TTC549 (cell line): ENCODE measurements at regions not wholly inside any gene's neighbourhood (a gene's known extent, or its start where the extent isn't known, plus 50 kb on each side); places are given as distances from the start of the nearest gene placed in this dataset.

Source experiments
- FAIRE-seq: peaks from 2 replicates; lab custom pipeline; 2012; peaks lifted over from hg19 to GRCh38; lab: Jason Lieb, UNC

GRCh38 chr6:147758303-147758702, 249.8 kb downstream of the SAMD5 start:
- no peak for FAIRE-seq

GRCh38 chr6:147759093-147759492, 250.6 kb downstream of the SAMD5 start:
- no peak for FAIRE-seq

GRCh38 chr6:147759536-147759935, 251.0 kb downstream of the SAMD5 start:
- no peak for FAIRE-seq

GRCh38 chr6:147765541-147765940, 257.1 kb downstream of the SAMD5 start:
- FAIRE-seq: no peak

- FAIRE-seq: no peak
These were observed 260.5 kb downstream of the SAMD5 start for GRCh38 chr6:147768969-147769368.

- no peak for FAIRE-seq
These were observed 261.1 kb downstream of the SAMD5 start for GRCh38 chr6:147769496-147770087.

GRCh38 chr6:147770221-147770620, 261.7 kb downstream of the SAMD5 start:
- FAIRE-seq: no peak

GRCh38 chr6:147772724-147773123, 264.2 kb downstream of the SAMD5 start:
- FAIRE-seq: no peak

GRCh38 chr6:147774856-147775255, 266.4 kb downstream of the SAMD5 start:
- no peak for FAIRE-seq

GRCh38 chr6:147776631-147777213, 268.2 kb downstream of the SAMD5 start:
- no peak for FAIRE-seq

GRCh38 chr6:147779624-147780023, 271.1 kb downstream of the SAMD5 start:
- FAIRE-seq: no peak

GRCh38 chr6:147782302-147782701, 273.8 kb downstream of the SAMD5 start:
- FAIRE-seq: no peak

- FAIRE-seq: no peak
These were observed 275.9 kb downstream of the SAMD5 start for GRCh38 chr6:147784371-147784770.

GRCh38 chr6:147787417-147787816, 278.9 kb downstream of the SAMD5 start:
- no peak for FAIRE-seq

GRCh38 chr6:147789430-147789947, 281.0 kb downstream of the SAMD5 start:
- FAIRE-seq: no peak

- FAIRE-seq: peak; percentile 45
These were observed 285.6 kb downstream of the SAMD5 start for GRCh38 chr6:147793871-147794643.

GRCh38 chr6:147802459-147802858, 294.0 kb downstream of the SAMD5 start:
- no peak for FAIRE-seq

- no peak for FAIRE-seq
These were observed 296.7 kb downstream of the SAMD5 start for GRCh38 chr6:147805155-147805554.

GRCh38 chr6:147806697-147807096, 298.2 kb downstream of the SAMD5 start:
- FAIRE-seq: no peak

GRCh38 chr6:147808640-147809039, 300.1 kb downstream of the SAMD5 start:
- no peak for FAIRE-seq

- no peak for FAIRE-seq
These were observed 303.6 kb downstream of the SAMD5 start for GRCh38 chr6:147811913-147812629.

GRCh38 chr6:147817042-147817689, 308.7 kb downstream of the SAMD5 start:
- no peak for FAIRE-seq
